GM21825 (cell line): ENCODE measurements at regions not wholly inside any gene's neighbourhood (a gene's known extent, or its start where the extent isn't known, plus 50 kb on each side); places are given as distances from the start of the nearest gene placed in this dataset.
A peak's percentile ranks its signal among the peaks of the same experiment; 100 is the strongest.

ENCODE experiments used
- ATAC-seq: cut with Tn5 transposase; IDR thresholded peaks from one replicate; pipeline ENCODE4 v1.9.1; 2021; ENCODE audit warnings: mild to moderate bottlenecking, moderate library complexity; ENCODE audit not compliant: unreplicated experiment

DNA sequence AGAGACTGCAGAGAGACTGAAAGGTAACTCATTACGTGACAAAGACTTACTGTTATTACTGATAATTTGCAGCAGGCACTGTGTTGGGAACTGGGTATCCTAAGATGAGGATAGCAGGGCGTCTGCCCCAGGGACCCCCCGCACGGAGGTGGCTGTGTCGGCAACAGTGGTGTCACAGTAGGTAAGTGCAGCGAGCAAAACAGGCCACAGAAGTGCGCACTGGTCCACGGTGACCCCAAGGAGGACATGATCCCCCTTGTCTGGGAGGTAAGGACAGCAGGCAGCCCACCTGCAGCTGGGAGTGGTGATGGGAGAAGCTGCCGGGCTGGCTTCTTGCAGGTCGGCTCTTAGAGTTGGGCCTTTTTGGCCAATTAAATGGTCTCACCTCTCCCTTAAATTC lies 82.9 kb downstream of the FAM43A start:
- no peak for ATAC-seq

DNA sequence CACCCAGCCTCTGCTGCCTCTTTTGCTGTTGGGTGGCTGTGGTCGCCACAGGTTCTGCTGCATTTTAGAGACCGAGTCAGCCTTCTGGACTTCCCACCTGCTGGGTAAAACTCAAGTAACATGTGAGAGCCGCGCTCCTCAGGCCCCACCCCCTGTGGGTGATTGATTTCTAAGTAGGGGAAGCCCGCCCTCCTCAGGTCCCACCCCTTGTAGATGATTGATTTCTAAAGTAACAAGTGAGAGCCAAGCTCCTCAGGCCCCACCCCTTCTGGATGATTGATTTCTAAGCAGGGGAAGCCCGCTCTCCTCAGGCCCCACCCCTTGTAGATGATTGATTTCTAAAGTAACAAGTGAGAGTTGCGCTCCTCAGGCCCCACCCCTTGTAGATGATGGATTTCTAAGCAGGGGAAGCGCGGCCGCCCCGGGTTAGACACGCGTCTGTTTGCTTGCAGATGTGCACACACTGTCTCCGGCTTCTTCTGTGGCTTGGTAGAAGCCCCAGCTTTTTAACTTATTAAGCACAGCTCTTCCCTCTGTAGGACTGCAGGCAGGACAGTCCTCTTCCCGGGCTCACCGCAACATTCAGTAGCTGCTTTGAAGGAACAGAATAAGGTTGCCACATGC lies 83.4 kb downstream of the FAM43A start:
- ATAC-seq = peak; percentile 91

DNA sequence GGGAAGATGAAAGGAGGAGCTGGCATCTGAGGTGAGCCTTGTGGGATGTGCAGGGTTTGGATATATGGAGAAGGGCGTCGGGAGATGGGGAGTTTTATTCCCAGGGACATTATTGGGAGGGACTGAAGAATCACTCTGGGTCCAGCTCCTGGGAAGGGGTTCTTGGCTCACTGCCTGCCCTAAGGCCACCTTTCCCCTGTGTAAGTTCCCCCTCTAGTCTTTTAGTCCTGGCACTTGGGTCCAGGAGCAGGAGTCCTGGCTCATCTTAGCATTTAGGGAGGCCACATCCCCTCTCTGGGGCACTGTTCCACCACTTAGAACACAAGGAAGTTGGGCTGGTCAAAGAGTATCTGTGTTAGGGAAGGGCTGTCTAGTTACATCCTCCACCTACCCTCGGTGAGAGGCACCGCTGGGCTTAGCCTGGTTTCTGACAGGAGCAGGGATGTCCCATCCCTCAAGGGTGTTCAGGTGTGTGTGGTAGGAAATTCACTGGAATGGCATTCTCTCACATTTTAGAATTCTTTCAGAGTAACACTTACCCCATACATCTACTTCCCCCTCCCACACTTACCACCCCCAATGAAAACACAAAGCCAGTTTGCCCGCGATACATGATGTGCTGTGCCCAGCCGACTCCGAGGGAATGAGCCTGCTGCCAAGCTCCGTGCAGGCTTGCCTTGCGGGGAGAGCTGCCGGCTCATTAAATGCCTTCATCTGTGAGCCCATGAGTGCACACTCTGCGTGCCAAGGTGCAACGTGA lies 86.7 kb downstream of the FAM43A start:
- no peak for ATAC-seq

DNA sequence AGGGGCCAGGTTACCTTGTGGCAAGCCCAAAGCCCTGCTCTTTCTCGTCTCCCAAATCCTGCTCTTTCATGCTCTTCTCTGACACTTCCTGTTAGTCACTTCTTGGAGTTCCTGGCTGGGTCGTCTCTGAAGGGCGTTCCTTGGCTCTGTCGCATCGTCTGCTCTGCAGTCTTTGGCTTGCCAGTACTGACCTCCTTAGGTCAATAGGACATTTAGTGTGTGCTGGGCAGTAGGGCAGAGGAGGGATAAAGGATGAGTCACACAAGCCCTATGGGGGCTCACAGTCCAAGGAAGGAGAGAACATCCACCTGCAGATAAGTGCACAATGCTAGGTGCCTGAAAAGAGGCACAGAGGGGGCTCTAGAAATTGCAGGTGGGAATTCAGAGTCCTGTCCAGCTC lies 87.5 kb downstream of the FAM43A start:
- no peak for ATAC-seq

DNA sequence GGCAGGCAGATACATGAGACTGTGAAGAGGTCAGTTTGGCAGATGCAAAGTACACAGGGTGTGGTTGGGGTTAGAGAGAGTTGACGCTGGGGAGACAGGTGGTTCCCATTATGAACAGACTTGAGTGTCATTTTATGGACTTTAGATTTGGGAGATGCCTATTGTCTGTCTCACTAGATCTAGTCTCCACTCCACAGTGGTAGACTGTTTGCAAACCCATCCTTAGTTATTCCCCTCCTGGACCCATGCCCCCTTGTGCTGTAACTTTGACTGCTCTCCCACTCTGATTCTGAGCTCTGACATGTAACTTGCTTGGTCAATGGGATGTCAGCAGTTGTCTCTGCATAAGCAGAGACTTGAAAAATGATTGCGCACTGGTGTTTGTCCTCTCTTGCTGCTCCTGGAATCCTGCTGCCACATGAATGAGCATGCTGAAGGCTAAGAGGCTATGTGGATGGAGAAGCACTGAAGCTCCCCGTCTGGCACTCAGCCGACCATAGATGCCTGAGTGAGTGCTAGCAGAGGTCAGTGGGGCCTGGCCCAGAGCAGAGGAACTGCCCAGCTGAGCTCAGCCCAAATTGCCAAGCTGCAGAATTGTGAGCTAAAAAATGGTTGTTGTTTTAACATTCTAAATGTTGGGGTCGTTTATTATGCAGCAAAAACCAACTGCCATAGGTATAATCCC lies 88.2 kb downstream of the FAM43A start:
- ATAC-seq = no peak

DNA sequence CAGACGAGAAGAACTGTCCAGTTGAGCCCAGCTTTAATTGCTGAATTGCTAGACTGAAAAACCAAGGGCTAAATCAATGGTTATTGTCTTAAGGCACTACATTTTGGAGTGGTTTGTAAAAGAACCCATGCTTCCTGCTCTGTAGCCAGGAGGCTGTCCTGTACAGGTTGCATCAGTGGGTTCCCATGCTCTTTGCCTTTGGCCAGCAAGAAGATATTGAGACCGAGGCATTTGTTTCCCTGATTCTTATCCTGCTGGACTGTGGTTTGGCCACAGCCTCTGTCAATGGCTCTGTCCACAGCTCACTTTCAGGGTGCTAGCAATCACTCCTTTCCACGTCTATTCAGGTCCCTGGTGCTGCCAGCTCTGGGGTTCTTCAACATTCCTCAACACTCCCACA lies 89.6 kb downstream of the FAM43A start:
- ATAC-seq = no peak

DNA sequence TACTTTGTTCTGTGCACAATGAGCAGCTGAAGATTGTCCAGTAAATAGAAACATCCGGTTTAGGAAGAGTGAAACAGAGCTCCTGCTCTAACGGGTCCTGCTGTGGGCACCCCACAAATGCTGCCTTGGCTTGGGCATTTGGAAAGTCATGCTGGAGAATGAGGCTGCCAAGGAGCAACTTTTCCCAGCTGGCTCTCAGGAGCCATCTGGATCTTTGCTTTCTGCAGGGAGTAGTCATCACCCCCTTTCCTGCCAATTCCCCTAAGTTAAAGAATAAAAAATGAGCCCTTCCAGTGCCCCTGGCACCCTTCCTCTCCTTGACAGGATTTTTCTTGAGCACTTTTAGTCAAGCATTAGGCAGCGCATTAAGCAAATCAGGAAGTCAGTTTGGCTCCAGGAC lies 90.0 kb downstream of the FAM43A start:
- ATAC-seq = no peak

DNA sequence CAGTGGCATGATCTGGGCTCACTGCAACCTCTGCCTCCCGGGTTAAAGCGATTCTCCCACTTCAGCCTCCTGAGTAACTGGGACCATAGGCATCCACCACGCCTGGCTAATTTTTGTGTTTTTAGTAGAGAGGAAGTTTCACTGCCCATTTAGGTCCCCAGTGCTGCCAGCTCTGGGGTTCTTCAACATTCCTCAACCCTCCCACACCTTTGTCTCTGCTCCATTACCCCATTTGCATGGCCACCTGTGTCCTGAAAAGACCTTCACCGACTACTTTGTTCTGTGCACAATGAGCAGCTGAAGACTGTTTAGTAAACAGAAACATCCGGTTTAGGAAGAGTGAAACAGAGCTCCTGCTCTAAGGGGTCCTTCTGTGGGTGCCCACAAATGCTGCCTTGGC lies 92.0 kb downstream of the FAM43A start:
- ATAC-seq = no peak

DNA sequence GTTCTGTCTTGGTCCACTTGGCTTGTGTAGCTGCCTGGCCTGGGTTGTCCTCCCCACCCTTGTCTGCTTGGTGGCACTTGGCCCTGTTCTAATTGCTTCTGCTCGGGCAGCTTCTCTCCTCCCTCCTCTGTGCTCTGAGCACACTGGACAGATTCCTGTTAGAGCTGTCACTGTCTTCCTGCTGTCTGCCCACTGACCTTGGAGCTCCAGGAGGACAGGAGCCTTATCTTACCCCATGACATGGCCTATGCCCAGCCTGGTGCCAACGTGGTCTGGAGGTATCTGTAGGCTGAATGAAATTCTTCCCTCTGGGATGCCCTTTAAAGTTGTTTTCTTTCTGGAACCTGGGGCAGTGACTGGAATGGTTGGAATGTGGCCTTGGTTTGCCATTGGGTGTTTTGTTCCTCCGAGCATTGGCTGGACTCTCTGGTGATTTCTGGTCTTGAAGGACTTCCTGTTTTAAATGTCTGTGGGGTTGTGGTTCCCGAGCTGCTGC lies 94.1 kb downstream of the FAM43A start:
- ATAC-seq = no peak

DNA sequence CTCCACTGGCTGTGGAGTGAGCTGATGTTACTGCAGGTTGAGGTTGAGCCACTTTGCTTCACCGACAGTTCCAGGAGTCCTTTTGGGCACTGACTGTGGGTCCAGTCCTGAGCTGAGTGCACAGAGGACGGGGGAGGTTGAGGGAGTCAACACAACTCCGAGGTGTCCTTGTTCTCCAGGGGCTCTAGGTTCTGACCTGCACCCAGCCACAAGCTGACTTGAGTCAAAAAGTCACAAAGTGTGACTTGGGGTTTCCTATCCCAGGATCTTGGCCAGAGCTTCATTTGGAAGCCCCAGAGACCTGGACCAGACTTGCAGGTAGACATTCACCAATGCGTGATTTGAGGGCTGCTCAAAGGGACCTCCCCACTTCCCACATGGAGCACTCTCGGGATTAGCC lies 95.0 kb downstream of the FAM43A start:
- no peak for ATAC-seq

DNA sequence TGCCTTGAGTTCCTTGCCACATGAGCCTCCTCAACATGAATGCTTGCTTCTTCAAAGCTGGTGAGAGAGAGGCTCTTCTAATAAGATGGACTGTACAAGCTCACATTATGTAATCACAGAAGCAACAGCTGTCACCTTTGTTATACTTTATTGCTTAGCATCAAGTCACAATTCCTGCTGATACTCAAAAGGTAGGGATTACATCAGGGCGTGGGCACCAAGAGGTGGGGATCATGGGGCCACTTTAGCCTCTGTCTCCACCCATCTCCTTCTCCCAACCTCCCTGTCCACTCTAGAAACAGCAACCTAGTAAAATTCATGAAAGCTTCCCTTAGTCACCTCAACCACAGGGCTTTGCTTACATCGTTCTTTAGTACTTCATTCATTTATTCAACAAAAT lies 95.9 kb downstream of the FAM43A start:
- no peak for ATAC-seq

DNA sequence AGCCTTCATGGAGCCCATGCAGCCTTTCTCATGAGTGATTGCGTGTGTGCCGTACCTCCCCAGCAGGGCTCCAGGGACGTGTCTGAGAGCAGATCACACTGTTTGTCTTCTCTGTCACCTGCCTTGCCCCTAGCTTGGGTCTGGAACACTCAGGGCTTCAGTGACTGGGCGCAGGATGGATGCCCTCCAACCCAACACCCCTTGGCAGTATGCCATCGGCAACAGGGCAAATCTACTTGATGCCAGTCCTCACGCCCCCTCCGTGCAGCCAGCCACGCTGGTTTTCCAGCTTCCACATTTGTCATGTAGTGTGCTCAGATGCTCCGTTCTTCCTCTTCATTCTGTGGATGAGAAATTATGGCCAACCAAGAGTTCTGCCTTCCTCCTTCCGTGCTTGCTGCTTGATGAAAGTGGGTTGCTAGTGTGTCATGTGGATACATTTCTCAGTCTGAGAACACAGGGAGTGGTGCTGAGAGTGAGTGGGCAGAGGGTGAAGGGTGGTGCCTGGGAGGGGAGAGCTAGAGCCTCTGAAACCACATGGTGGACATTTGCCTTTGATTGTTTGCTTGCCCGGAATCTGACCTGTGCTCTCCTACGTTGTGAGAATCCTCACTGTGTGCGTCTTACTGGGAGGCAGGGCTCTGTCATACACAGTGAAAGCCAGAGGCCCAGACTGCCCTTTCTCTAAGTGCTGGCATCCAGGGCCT lies 97.2 kb downstream of the FAM43A start:
- ATAC-seq = no peak

DNA sequence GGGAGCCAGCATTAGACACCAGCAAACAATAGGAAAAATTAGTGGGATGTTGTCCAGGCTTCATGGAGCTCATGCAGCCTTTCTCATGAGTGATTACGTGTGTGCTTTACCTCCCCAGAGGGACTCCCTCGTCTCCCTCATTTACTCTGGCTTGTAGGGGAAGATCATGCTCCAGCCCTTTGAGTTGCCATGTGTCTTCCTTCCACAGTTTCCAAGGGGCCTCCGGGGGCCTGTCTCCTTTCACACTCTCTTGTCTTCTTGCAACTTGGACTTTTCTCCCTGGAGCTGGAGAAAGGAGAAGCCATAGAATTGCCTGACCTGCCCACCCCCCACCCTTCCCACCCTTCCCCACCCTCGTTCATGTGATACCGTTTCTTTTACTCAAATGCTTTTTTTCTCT lies 98.7 kb downstream of the FAM43A start:
- ATAC-seq = no peak

DNA sequence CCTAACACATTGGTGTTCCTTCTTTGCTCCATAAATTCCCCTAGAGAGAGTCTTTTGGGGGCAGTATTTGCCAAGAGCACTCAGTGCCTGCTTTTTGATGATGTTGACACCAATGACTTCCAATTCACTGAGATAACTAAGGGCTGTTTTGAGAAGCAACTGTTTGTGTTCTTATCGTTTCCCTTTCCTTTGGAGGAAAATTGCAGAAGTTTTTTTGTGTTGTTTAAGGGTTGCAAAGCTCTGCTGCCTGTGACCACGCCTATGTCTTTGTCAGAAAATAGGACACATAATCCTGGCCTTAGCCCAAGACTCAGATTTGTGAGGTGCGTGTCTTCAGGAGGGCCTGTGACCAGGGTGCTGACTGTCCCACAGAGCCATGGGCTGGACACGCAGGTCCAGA lies 99.6 kb downstream of the FAM43A start:
- ATAC-seq = no peak

DNA sequence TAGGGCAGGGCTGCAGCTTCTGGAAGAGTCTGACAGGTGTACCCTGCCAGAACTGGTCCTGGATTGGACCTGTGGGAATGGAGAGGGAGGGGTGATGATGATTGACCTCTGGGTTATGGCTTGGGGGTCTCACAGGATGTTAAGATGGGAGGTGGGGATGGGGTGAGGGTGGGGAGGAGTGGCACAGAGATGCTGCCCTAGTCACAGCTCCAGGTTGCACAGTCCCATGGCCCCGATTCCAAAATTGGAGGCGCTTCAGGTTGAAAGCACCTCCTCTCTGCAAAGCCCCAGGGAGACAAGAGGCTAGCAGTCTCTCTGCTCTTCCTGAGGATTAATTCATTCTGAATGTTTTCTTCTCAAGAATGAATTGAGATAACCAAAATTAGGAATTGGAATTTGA lies 101.4 kb downstream of the FAM43A start:
- no peak for ATAC-seq

DNA sequence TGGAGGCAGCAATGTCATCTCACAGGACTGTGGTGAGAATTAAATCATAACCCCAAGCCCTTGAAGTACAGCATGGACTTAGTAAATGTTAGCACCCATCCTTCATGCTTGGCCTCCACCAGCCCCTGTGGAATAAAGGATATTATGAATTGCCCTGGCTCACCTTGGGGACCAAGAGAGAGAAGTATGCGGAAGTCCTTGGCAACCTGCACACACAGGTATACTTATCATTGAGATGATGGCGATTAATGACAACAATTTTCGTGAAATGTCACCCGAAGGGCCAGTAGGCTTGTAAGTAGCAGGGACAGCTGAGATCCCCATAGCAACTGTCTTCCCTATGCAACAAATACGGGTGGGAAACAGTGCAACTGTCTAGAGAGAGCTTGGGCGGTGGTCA lies 102.0 kb downstream of the FAM43A start:
- no peak for ATAC-seq

DNA sequence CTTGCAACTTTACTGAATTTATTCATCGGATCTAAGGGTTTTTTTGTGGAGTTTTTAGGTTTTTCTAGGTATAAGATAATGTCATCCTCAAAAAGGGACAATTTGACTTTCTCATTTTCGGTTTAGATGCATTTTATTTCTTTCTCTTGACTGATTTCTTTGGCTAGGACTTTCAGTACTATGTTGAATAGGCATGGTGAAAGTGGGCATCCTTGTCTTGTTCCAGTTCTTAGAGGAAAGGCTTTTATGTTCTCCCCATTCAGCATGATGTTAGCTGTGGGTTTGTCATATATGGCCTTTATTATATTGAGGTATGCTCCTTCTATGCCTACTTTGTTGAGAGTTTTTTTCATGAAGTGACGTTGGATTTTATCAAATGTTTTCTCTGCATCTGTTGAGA lies 106.7 kb downstream of the FAM43A start:
- no peak for ATAC-seq

DNA sequence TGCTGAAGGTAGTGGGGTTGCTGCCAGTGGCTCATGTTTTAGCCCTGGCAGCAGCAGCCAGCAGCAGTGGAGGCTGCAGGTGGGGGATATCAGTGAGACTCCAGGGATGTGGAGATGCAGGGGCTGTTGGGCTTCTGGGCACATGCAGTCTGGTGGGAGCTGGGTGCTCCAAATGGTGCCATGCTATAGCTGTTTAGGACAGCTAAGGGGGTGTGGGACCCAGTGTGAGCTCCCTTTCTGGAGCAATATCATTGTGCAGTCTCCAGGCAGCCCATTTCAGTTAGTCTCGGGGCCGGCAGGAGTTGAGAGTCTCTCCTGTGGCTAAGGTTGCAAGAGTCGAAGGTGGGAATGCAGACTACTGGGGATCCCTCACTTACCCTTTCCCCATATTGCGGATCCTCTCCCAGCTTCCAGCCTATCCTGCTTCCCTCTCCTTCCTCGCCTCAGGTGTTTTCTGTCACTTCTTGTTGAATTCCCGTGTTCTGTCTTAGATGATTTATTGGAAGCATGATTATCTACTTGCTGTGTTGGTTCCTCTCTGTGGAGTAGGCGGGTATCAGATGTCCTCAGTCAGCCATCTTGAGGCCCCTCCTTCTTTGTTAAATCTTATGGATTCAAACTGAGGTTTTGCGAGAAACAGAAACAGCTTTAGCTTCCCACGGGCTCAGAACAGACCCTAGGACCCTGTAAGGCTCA lies 112.0 kb downstream of the FAM43A start:
- no peak for ATAC-seq

DNA sequence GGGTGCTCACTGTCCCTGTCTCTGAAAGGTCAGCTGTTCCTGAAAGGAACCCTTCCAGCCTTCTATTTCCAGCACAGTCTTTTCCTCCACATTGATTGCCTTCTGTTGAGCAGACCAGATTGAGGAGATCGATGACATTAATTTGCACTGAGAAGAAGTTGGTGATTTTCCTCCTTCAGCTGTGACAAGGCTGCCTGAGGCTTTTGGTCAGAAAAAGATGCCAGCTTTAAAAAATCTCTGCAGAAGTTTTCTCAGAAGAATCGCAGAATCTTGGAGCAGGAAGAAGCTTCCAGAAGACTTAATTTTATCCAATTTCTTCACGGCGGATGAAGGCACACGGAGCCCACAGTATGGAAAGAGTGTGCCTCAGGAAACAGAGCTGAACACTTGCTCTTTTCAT lies 112.8 kb downstream of the FAM43A start:
- ATAC-seq = no peak

DNA sequence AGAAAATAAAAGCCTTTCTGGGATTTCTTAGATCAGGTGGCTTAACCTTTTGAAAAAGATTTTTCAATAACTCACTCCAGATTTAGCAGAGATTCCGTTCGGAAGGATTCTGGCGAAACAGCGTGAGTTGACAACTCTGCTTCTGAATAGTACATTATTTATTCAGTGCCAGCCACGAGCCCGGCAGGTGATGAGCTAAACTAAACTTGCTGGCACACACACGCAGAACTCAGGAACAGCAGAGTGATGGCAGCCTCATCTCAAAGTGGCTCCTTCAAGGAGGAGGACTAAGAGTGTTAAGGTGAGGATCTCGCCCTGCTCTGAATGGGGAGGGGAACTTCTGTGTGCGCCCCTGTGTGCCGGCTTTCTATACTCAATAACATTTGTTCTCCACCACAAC lies 114.3 kb downstream of the FAM43A start:
- no peak for ATAC-seq
